CD14-positive monocyte (primary cell): ENCODE measurements at regions not wholly inside any gene's neighbourhood (a gene's known extent, or its start where the extent isn't known, plus 50 kb on each side); places are given as distances from the start of the nearest gene placed in this dataset.

Experiments
- DNase-seq, 3 donors: peaks; one replicate each; pipeline ENCODE4 v3.0.0-alpha.2; 2011 to 2022
- H2AFZ ChIP-seq: 2 replicates; pipeline ENCODE4 v1.6.0; 2012; ENCODE audit warnings: mild to moderate bottlenecking, low read depth, low read length, inconsistent platforms; ENCODE audit not compliant: insufficient read depth, poor library complexity, severe bottlenecking
- H3K27ac ChIP-seq, 2 donors: 1 replicate in 1 of 2; 2 replicates in 1 of 2; pipeline ENCODE4 v1.5.1; 2012 to 2013; ENCODE audit warnings: low read length in 2 of 2, control low read depth in 1 of 2, inconsistent platforms in 1 of 2, low read depth in 1 of 2, mild to moderate bottlenecking in 1 of 2
- H3K27me3 ChIP-seq, 2 donors: one replicate each; pipeline versions ENCODE4 v1.6.0 to v1.6.1; 2011 to 2013; ENCODE audit warnings: low read length in 2 of 2; ENCODE audit not compliant: control insufficient read depth in 2 of 2, insufficient read depth in 2 of 2
- H3K36me3 ChIP-seq, 2 donors: replicated peaks in 1 of 2; 1 replicate in 1 of 2; 2 replicates in 1 of 2; pipeline versions ENCODE4 v1.5.1 to v1.6.1; 2012 to 2013; ENCODE audit warnings: low read length in 2 of 2, control low read depth in 1 of 2, inconsistent platforms in 1 of 2, mild to moderate bottlenecking in 1 of 2; ENCODE audit not compliant: insufficient read depth in 2 of 2, control insufficient read depth in 1 of 2
- H3K4me1 ChIP-seq, 2 donors: 1 replicate in 1 of 2; 2 replicates in 1 of 2; pipeline versions ENCODE4 v1.5.1 to v1.6.1; 2012 to 2013; ENCODE audit warnings: low read length in 2 of 2, control low read depth in 1 of 2, inconsistent platforms in 1 of 2, mild to moderate bottlenecking in 1 of 2, moderate library complexity in 1 of 2; ENCODE audit not compliant: insufficient read depth in 2 of 2, control insufficient read depth in 1 of 2
- H3K4me2 ChIP-seq: replicated peaks from 2 replicates; pipeline ENCODE3; 2012; ENCODE audit warnings: low read length, moderate library complexity, mild to moderate bottlenecking; ENCODE audit not compliant: poor library complexity, severe bottlenecking; ENCODE audit errors: extremely low read depth
- H3K4me3 ChIP-seq, 3 experiments: fragments of 200-600 bp in 1 of 3; sonication (generic) in 1 of 3; replicated peaks in 1 of 3; 1 replicate in 2 of 3; 2 replicates in 1 of 3; pipeline ENCODE4 v1.5.1; 2011 to 2013; ENCODE audit warnings: low read length in 3 of 3, mild to moderate bottlenecking in 3 of 3, control low read depth in 2 of 3, low read depth in 2 of 3, inconsistent platforms in 1 of 3, moderate library complexity in 1 of 3
- H3K79me2 ChIP-seq: 2 replicates; pipeline ENCODE4 v1.6.0; 2012; ENCODE audit warnings: mild to moderate bottlenecking, control low read depth, inconsistent platforms, low read length, moderate library complexity; ENCODE audit not compliant: insufficient read depth
- H3K9ac ChIP-seq: 2 replicates; pipeline ENCODE4 v1.6.0; 2017; ENCODE audit warnings: low read length, mild to moderate bottlenecking; ENCODE audit not compliant: insufficient read depth, poor library complexity, severe bottlenecking
- H3K9me3 ChIP-seq, 2 donors: replicated peaks in 1 of 2; 1 replicate in 1 of 2; 2 replicates in 1 of 2; pipeline versions ENCODE4 v1.5.1 to v1.6.1; 2012 to 2013; ENCODE audit warnings: low read length in 2 of 2, control low read depth in 1 of 2; ENCODE audit not compliant: control insufficient read depth in 1 of 2, insufficient read depth in 1 of 2
- H4K20me1 ChIP-seq: 2 replicates; pipeline ENCODE4 v1.6.0; 2012; ENCODE audit warnings: mild to moderate bottlenecking, low read length, control low read depth, moderate library complexity; ENCODE audit not compliant: insufficient read depth
- H3K27ac Mint-ChIP-seq, 7 donors: one replicate each; pipeline ENCODE4 v1.8.0; 2020; ENCODE audit warnings: mild to moderate bottlenecking in 7 of 7, mixed read lengths in 7 of 7, moderate library complexity in 6 of 7, inconsistent platforms in 2 of 7
- H3K27me3 Mint-ChIP-seq, 3 donors: one replicate each; pipeline ENCODE4 v1.8.0; 2021 to 2022; ENCODE audit warnings: low read depth in 3 of 3, mild to moderate bottlenecking in 3 of 3, mixed read lengths in 3 of 3, moderate library complexity in 3 of 3, inconsistent platforms in 1 of 3
- H3K36me3 Mint-ChIP-seq, 2 donors: one replicate each; pipeline ENCODE4 v1.8.0; 2020; ENCODE audit warnings: mixed read lengths in 2 of 2, inconsistent platforms in 1 of 2, mild to moderate bottlenecking in 1 of 2
- H3K4me1 Mint-ChIP-seq: one replicate; pipeline ENCODE4 v1.8.0; 2020; ENCODE audit warnings: mild to moderate bottlenecking, mixed read lengths
- H3K4me3 Mint-ChIP-seq, 2 donors: one replicate each; pipeline ENCODE4 v1.8.0; 2020; ENCODE audit warnings: mild to moderate bottlenecking in 2 of 2, mixed read lengths in 2 of 2, moderate library complexity in 1 of 2
- H3K9me3 Mint-ChIP-seq, 7 donors: one replicate each; pipeline ENCODE4 v1.8.0; 2020 to 2022; ENCODE audit warnings: mixed read lengths in 7 of 7, mild to moderate bottlenecking in 6 of 7, moderate library complexity in 6 of 7, inconsistent platforms in 2 of 7
- WGBS: methylation state at CpG from one replicate; pipeline ENCODE4 v1.1.5; 2013; ENCODE audit warnings: missing lambda C conversion rate; ENCODE audit not compliant: insufficient coverage; 5-methylcytosine and 5-hydroxymethylcytosine counted together
- intact Hi-C, 2 donors: fragments of 100-400 bp; cut with micrococcal nuclease; formaldehyde crosslinking; loops; one replicate each; pipeline versions ENCODE4 v1.15.0 to v1.15.1; 2023
- TF ChIP-seq, protein P1 (sequence below): fragments of 200-600 bp; IDR thresholded peaks from one replicate; pipeline ENCODE4 v1.8.0; 2022; ENCODE audit warnings: antibody characterized with exemption, mild to moderate bottlenecking

DNA sequence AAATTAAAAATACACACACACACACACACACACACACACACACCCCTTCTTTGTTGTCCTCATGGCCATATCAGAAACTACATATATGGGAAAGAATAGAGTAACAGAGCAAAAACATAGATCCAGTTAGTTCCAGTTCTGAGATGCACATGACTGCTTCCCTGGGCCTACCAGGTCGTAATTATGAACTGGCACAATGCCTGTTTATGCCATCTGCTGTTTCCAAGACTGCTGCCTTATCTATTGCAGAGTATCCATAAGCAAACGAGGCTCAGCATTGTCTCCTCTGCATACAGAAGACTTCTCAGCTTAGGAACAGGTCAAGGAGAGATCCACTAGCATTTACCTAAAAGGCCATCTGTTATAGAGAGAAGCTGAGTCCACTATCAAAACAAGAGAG is 789.0 kb downstream of the TECRL start:
- no peaks in the 10 kb centered on the region for H4K20me1 ChIP-seq
- H3K36me3 ChIP-seq = no peaks in the 10 kb centered on the region
- no peaks in the 10 kb centered on the region for H3K4me1 Mint-ChIP-seq

DNA sequence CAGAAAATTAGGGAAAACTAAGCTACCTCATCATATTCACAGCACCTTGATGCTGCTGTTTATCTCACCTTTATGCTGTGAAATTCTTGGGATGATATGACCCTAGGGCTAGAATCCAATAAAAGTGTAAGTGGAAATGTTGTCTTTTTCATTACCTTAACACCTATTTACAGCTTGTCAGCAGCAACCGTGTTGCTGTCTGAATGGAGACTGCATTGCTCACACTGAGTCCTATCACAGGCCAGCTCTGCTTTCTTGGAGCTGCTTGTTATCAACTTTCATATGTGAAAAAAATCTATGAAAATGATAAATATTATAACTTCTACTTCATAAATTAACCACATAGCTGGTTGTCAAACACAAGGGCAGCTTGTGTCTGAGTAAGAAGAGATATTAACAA is 789.5 kb downstream of the TECRL start:
- H3K9me3 Mint-ChIP-seq = no peaks in the 10 kb centered on the region

More for the DNA sequence above, 789.0 kb downstream of the TECRL start:
- Mint-ChIP-seq H3K36me3 (no peaks in the 10 kb centered on the region), H3K9me3 (no peaks in the 10 kb centered on the region), H3K4me3 (no peak overlapping the region), H3K27me3 (peaks cover 0 to 1% (median 0%) of the 10 kb centered on the region in 3 donors), H3K27ac (no peak overlapping the region)
- no peak for DNase-seq
- intact Hi-C loops = no loop called here
- H3K4me2 ChIP-seq = no peak overlapping the region
- no peak overlapping the region for H3K9ac ChIP-seq
- H2AFZ ChIP-seq = no peak overlapping the region
- no peaks in the 10 kb centered on the region for H3K4me1 ChIP-seq
- H3K9me3 ChIP-seq = peaks cover 0 to 3% of the 10 kb centered on the region in 2 donors
- no peak overlapping the region for H3K27ac ChIP-seq
- no peak overlapping the region for H3K4me3 ChIP-seq
- H3K27me3 ChIP-seq = no peaks in the 10 kb centered on the region
- H3K79me2 ChIP-seq = no peaks in the 10 kb centered on the region
- TF ChIP-seq, protein P1, sequence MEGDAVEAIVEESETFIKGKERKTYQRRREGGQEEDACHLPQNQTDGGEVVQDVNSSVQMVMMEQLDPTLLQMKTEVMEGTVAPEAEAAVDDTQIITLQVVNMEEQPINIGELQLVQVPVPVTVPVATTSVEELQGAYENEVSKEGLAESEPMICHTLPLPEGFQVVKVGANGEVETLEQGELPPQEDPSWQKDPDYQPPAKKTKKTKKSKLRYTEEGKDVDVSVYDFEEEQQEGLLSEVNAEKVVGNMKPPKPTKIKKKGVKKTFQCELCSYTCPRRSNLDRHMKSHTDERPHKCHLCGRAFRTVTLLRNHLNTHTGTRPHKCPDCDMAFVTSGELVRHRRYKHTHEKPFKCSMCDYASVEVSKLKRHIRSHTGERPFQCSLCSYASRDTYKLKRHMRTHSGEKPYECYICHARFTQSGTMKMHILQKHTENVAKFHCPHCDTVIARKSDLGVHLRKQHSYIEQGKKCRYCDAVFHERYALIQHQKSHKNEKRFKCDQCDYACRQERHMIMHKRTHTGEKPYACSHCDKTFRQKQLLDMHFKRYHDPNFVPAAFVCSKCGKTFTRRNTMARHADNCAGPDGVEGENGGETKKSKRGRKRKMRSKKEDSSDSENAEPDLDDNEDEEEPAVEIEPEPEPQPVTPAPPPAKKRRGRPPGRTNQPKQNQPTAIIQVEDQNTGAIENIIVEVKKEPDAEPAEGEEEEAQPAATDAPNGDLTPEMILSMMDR = no peak
- 55% methylated on average over 1 of the region's 2 CpGs for WGBS

More for the DNA sequence above, 789.5 kb downstream of the TECRL start:
- TF ChIP-seq, protein P1 = no peak
- Mint-ChIP-seq H3K27ac (no peak overlapping the region), H3K27me3 (no peaks in the 10 kb centered on the region), H3K4me3 (no peak overlapping the region), H3K36me3 (no peaks in the 10 kb centered on the region), H3K4me1 (no peaks in the 10 kb centered on the region)
- DNase-seq = no peak
- H3K27me3 ChIP-seq = no peaks in the 10 kb centered on the region
- no peaks in the 10 kb centered on the region for H3K4me1 ChIP-seq
- no peaks in the 10 kb centered on the region for H3K79me2 ChIP-seq
- no peak overlapping the region for H3K9ac ChIP-seq
- H3K4me2 ChIP-seq = no peak overlapping the region
- intact Hi-C loops = no loop called here
- no peaks in the 10 kb centered on the region for H4K20me1 ChIP-seq
- H3K9me3 ChIP-seq = peaks cover 0 to 3% of the 10 kb centered on the region in 2 donors
- no peak overlapping the region for H2AFZ ChIP-seq
- H3K27ac ChIP-seq = no peak overlapping the region
- no CpG with 5 or more reads among the region's 1 CpG for WGBS
- H3K36me3 ChIP-seq = no peaks in the 10 kb centered on the region
- no peak overlapping the region for H3K4me3 ChIP-seq
